D721Med (cell line): ENCODE measurements at regions not wholly inside any gene's neighbourhood (a gene's known extent, or its start where the extent isn't known, plus 50 kb on each side); places are given as distances from the start of the nearest gene placed in this dataset.

Experiments used
- DNase-seq: peaks from one replicate; pipeline ENCODE4 v3.0.0; 2011; ENCODE audit warnings: low spot score; ENCODE audit not compliant: insufficient read length
- FAIRE-seq: peaks from 2 replicates; lab custom pipeline; 2011; peaks lifted over from hg19 to GRCh38; lab: Jason Lieb, UNC
- TF ChIP-seq, protein P1 (sequence below): IDR thresholded peaks from 2 replicates; pipeline ENCODE4 v1.5.1; 2012; ENCODE audit warnings: mild to moderate bottlenecking, control low read depth; ENCODE audit not compliant: insufficient read depth; ENCODE audit errors: missing control alignments

DNA sequence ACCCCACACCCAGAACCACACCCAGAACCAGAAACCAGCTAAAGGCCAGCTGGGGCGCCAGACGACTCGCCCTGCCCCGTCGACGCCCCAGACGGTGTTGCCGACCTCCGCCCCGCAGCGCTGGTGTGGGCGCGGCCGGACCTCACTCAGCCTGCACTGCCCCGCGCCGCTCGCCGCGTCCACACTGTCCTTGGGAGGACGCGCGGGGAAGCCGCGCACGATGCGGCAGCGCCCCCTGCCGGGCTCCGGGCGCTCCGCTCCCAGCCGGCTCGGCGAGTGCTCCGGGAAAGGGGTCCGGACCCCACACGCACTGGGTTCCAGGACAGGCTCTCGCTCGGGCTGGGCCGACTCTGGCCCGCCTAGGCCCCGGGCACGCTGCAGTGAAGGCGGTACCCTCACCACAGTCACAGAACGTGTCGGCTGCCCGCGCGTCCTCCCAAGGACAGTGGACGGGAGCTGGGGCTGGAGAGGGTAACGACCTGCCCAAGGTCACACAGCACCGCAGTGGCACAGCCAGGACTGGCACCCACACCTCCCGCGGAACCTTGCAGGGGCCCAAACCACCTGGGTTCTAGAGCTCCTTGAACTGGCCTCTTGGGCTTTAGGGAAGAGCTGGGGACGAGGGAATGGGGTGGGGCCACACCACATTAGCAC is 90.2 kb downstream of the DMRTA2 start:
- no peak for FAIRE-seq
- TF ChIP-seq, protein P1, sequence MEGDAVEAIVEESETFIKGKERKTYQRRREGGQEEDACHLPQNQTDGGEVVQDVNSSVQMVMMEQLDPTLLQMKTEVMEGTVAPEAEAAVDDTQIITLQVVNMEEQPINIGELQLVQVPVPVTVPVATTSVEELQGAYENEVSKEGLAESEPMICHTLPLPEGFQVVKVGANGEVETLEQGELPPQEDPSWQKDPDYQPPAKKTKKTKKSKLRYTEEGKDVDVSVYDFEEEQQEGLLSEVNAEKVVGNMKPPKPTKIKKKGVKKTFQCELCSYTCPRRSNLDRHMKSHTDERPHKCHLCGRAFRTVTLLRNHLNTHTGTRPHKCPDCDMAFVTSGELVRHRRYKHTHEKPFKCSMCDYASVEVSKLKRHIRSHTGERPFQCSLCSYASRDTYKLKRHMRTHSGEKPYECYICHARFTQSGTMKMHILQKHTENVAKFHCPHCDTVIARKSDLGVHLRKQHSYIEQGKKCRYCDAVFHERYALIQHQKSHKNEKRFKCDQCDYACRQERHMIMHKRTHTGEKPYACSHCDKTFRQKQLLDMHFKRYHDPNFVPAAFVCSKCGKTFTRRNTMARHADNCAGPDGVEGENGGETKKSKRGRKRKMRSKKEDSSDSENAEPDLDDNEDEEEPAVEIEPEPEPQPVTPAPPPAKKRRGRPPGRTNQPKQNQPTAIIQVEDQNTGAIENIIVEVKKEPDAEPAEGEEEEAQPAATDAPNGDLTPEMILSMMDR = peak; percentile 76

GRCh38 chr1:50329332-50329932 is 93.8 kb downstream of the DMRTA2 start:
- TF ChIP-seq, protein P1 = no peak
- FAIRE-seq (no peak), DNase-seq (no peak)

More for the DNA sequence above, 90.2 kb downstream of the DMRTA2 start:
- peak; percentile 75 for DNase-seq

- no peak for DNase-seq
- TF ChIP-seq, protein P1 = no peak
- no peak for FAIRE-seq
Measured at GRCh38 chr1:50328552-50328951, 94.7 kb downstream of the DMRTA2 start.

DNA sequence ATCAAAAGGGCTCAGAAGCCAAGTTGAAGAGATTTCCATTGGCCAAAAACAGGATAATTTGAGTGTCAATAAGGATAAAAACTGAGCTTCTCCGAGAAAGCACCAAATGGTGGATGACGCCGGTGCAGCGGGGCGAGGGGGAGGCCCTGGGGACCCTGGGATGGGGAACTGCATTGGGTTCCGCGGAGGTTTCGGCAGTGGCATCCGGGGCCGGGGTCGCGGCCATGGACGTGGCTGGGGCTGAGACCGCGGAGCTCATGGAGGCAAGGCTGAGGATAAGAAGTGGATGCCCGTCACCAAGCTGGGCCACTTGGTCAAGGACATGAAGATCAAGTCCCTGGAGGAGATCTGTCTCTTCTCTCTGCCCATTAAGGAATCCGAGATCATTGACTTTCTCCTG is 97.2 kb downstream of the DMRTA2 start:
- FAIRE-seq = no peak
- TF ChIP-seq, protein P1 = no peak

GRCh38 chr1:50322579-50322978 is 100.7 kb downstream of the DMRTA2 start:
- TF ChIP-seq, protein P1 = no peak
- FAIRE-seq = no peak
- DNase-seq = no peak

More for the DNA sequence above, 97.2 kb downstream of the DMRTA2 start:
- no peak for DNase-seq

DNA sequence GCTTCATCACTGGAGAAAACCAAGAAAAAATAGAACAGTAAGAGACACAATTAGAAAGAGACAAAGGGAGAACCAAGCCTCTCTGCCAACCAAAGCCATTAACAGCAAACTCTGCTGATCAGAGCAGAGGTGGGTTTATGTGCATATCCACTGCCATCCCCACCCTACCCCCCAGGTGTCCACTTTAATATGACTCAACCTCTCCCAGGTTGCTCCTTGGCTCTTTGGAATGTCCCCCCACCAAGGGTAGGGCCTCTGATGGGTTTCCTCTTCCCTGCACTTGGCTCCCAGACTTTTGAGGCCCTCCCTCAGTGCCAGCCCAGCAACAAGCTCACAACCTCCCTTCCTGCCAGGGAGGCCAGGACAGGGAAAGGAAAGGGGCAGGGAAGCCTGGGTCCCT is 104.8 kb downstream of the DMRTA2 start:
- no peak for DNase-seq
- TF ChIP-seq, protein P1 = no peak

DNA sequence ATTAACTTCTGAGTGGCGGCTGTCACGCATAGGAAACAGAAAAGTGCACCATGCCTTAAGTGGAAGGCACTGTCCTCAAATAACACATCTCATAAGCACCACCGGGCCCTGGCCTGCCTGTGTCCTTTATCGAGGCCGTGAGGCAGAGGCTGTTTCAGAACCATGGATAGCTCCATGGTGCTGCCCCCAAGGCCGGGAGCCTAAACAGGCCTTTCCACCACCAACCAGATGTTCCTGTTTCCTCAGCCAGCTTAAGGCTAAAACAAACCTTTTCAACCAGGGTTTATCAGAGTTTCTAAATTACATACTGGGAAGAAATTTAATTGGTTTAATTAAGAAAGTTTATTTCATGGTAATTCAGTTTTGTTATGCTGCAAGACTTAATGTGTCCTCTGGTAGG is 114.4 kb downstream of the DMRTA2 start:
- FAIRE-seq (no peak), DNase-seq (no peak)

More for the DNA sequence above, 104.8 kb downstream of the DMRTA2 start:
- no peak for FAIRE-seq

More for the DNA sequence above, 114.4 kb downstream of the DMRTA2 start:
- TF ChIP-seq, protein P1 = no peak
